ENCODE measurements at regions not wholly inside any gene's neighbourhood (a gene's known extent, or its start where the extent isn't known, plus 50 kb on each side); places are given as distances from the start of the nearest gene placed in this dataset.

DNA sequence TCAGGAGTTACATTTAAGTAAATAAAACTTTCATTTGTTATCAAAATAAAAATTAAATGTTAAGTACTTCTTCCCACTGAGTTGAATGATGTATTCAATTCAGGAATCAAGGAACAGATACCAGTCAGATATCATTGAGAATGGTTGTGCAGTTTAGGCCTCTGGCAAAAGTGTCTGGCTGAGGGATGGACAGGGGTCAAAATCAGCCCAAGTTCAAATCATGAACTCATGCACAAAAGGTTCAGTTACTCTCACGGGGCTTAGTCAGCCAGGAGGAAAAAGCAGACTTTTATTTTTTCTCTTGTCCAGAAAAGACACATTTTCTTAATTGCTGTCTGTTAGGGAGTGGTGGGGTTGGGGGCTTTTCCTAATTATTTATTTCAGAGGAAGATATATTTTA is 166.3 kb downstream of the RASSF9 start:
- TF ChIP-seq, protein P1, sequence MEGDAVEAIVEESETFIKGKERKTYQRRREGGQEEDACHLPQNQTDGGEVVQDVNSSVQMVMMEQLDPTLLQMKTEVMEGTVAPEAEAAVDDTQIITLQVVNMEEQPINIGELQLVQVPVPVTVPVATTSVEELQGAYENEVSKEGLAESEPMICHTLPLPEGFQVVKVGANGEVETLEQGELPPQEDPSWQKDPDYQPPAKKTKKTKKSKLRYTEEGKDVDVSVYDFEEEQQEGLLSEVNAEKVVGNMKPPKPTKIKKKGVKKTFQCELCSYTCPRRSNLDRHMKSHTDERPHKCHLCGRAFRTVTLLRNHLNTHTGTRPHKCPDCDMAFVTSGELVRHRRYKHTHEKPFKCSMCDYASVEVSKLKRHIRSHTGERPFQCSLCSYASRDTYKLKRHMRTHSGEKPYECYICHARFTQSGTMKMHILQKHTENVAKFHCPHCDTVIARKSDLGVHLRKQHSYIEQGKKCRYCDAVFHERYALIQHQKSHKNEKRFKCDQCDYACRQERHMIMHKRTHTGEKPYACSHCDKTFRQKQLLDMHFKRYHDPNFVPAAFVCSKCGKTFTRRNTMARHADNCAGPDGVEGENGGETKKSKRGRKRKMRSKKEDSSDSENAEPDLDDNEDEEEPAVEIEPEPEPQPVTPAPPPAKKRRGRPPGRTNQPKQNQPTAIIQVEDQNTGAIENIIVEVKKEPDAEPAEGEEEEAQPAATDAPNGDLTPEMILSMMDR (IDR thresholded peaks at IDR 0.05; ENCODE audit: unreplicated experiment) = no peak
- Mint-ChIP-seq H3K36me3 (ENCODE audit: insufficient read depth, unreplicated experiment) (no peaks in the 10 kb centered on the region), H3K4me1 (ENCODE audit: low read depth, unreplicated experiment) (no peaks in the 10 kb centered on the region), H3K27ac (ENCODE audit: unreplicated experiment) (no peak overlapping the region), H3K9me3 (ENCODE audit: low read depth, unreplicated experiment) (peaks cover 3% of the 10 kb centered on the region), H3K4me3 (ENCODE audit: low read depth, unreplicated experiment) (no peak overlapping the region), H3K27me3 (ENCODE audit: unreplicated experiment) (no peaks in the 10 kb centered on the region)
- DNase-seq = no peak
- CTCF ChIA-PET = no interaction called here
- no TSS peak for BruUV-seq (replicated peaks)
- intact Hi-C loops (cut with micrococcal nuclease; ENCODE audit: unreplicated experiment) = no loop called here

- Mint-ChIP-seq H3K27ac (ENCODE audit: unreplicated experiment) (no peak overlapping the region), H3K4me3 (ENCODE audit: low read depth, unreplicated experiment) (no peak overlapping the region), H3K4me1 (ENCODE audit: low read depth, unreplicated experiment) (no peaks in the 10 kb centered on the region), H3K36me3 (ENCODE audit: insufficient read depth, unreplicated experiment) (no peaks in the 10 kb centered on the region), H3K27me3 (ENCODE audit: unreplicated experiment) (no peaks in the 10 kb centered on the region), H3K9me3 (ENCODE audit: low read depth, unreplicated experiment) (peaks cover 3% of the 10 kb centered on the region)
- intact Hi-C loops (cut with micrococcal nuclease; ENCODE audit: unreplicated experiment) = no loop called here
- DNase-seq = no peak
- CTCF ChIA-PET = no interaction called here
- no TSS peak for BruUV-seq (replicated peaks)
- TF ChIP-seq, protein P1 (IDR thresholded peaks at IDR 0.05; ENCODE audit: unreplicated experiment) = no peak
Observed at GRCh38 chr12:85672436-85672835, 163.8 kb downstream of the RASSF9 start.

DNA sequence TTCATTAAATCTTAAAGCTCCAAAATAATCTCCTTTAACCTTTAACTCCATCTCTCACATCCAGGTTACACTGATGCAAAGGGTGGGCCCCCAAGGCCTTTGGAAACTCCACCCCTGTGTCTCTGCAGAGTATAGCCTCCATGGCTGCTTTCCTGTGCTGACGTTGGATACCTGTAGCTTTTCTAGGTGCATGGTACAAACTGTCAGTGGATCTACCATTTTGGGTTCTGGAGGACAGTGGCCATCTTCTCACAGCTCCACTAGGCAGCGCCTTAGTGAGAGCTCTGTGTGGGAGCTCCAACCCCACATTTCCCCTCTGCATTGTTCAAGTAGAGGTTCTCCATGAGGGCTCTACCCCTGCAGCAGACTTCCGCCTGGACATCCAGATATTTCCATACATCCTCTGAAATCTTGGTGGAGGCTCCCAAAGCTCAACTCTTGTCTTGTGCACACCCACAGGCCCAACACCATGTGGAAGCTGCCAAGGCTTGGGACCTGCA is 162.2 kb downstream of the RASSF9 start:
- DNase-seq = no peak
- peaks cover 3% of the 10 kb centered on the region for H3K9me3 Mint-ChIP-seq (ENCODE audit: low read depth, unreplicated experiment)
- H3K4me1 Mint-ChIP-seq (ENCODE audit: low read depth, unreplicated experiment) = no peaks in the 10 kb centered on the region
- H3K4me3 Mint-ChIP-seq (ENCODE audit: low read depth, unreplicated experiment) = no peak overlapping the region
- BruUV-seq (replicated peaks) = no TSS peak
- TF ChIP-seq, protein P1 (IDR thresholded peaks at IDR 0.05; ENCODE audit: unreplicated experiment) = no peak
- H3K36me3 Mint-ChIP-seq (ENCODE audit: insufficient read depth, unreplicated experiment) = no peaks in the 10 kb centered on the region
- intact Hi-C loops (cut with micrococcal nuclease; ENCODE audit: unreplicated experiment) = no loop called here
- no peak overlapping the region for H3K27ac Mint-ChIP-seq (ENCODE audit: unreplicated experiment)
- CTCF ChIA-PET = no interaction called here
- no peaks in the 10 kb centered on the region for H3K27me3 Mint-ChIP-seq (ENCODE audit: unreplicated experiment)

GRCh38 chr12:85676816-85677749 is 159.1 kb downstream of the RASSF9 start:
- H3K27ac Mint-ChIP-seq (ENCODE audit: unreplicated experiment) = no peak overlapping the region
- no peak for DNase-seq
- no peaks in the 10 kb centered on the region for H3K4me1 Mint-ChIP-seq (ENCODE audit: low read depth, unreplicated experiment)
- BruUV-seq (replicated peaks) = no TSS peak
- TF ChIP-seq, protein P1 (IDR thresholded peaks at IDR 0.05; ENCODE audit: unreplicated experiment) = no peak
- intact Hi-C loops (cut with micrococcal nuclease; ENCODE audit: unreplicated experiment) = loop anchor here (5.0 kb wide), 2 partner anchors 50 to 145 kb away; no protein-coding TSS in a partner anchor
- CTCF ChIA-PET = interaction anchor here (0.8 kb wide), 1 partner anchor 19 kb away, joined by 3 read pairs; no protein-coding TSS in a partner anchor
- H3K9me3 Mint-ChIP-seq (ENCODE audit: low read depth, unreplicated experiment) = peaks cover 7% of the 10 kb centered on the region
- no peaks in the 10 kb centered on the region for H3K36me3 Mint-ChIP-seq (ENCODE audit: insufficient read depth, unreplicated experiment)
- H3K27me3 Mint-ChIP-seq (ENCODE audit: unreplicated experiment) = no peaks in the 10 kb centered on the region
- no peak overlapping the region for H3K4me3 Mint-ChIP-seq (ENCODE audit: low read depth, unreplicated experiment)

Measured in Calu3 (cell line).